DOHH2 (cell line): ENCODE measurements at regions not wholly inside any gene's neighbourhood (a gene's known extent, or its start where the extent isn't known, plus 50 kb on each side); places are given as distances from the start of the nearest gene placed in this dataset.

Experiments used
- H3F3A ChIP-seq: fragments of 200-600 bp; sonication (generic), shearing (Covaris generic); 2 replicates; pipeline ENCODE4 v1.6.0; 2016; ENCODE audit warnings: antibody characterized with exemption, mild to moderate bottlenecking; ENCODE audit not compliant: control insufficient read depth, insufficient read depth
- H3K27ac ChIP-seq: fragments of 200-600 bp; sonication (generic); 2 replicates; pipeline ENCODE4 v1.5.1; 2014; ENCODE audit warnings: low read depth, mild to moderate bottlenecking, low read length, moderate library complexity
- H3K27me3 ChIP-seq: fragments of 200-600 bp; sonication (generic); 2 replicates; pipeline ENCODE4 v1.6.1; 2014; ENCODE audit warnings: mild to moderate bottlenecking, low read length, mixed read lengths; ENCODE audit not compliant: control insufficient read depth
- H3K36me3 ChIP-seq: fragments of 200-600 bp; sonication (generic); 2 replicates; pipeline ENCODE4 v1.6.1; 2014; ENCODE audit warnings: mild to moderate bottlenecking, low read length, moderate library complexity, mixed read lengths; ENCODE audit not compliant: control insufficient read depth
- H3K4me1 ChIP-seq: fragments of 200-600 bp; sonication (generic); 2 replicates; pipeline ENCODE4 v1.6.1; 2014; ENCODE audit warnings: mild to moderate bottlenecking, low read length, mixed read lengths; ENCODE audit not compliant: control insufficient read depth
- H3K4me2 ChIP-seq: fragments of 200-600 bp; sonication (generic); 2 replicates; pipeline ENCODE4 v1.6.0; 2014; ENCODE audit warnings: mild to moderate bottlenecking, low read length, moderate library complexity
- H3K4me3 ChIP-seq: fragments of 200-600 bp; sonication (generic); 2 replicates; pipeline ENCODE4 v1.5.1; 2014; ENCODE audit warnings: mild to moderate bottlenecking, low read length, mixed read lengths
- H3K79me2 ChIP-seq: fragments of 200-600 bp; sonication (generic); 2 replicates; pipeline ENCODE4 v1.6.1; 2014; ENCODE audit warnings: mild to moderate bottlenecking, low read length, mixed read lengths; ENCODE audit not compliant: control insufficient read depth
- H3K9me2 ChIP-seq: fragments of 200-600 bp; sonication (generic); replicated peaks from 2 replicates; pipeline ENCODE4 v1.6.1; 2014; ENCODE audit warnings: mild to moderate bottlenecking, low read length, mixed read lengths; ENCODE audit not compliant: control insufficient read depth
- H3K9me3 ChIP-seq: fragments of 200-600 bp; sonication (generic); 2 replicates; pipeline ENCODE4 v1.6.1; 2014; ENCODE audit warnings: antibody characterized with exemption, low read length, mixed read lengths; ENCODE audit not compliant: control insufficient read depth, insufficient read depth
- H4K20me1 ChIP-seq: fragments of 200-600 bp; sonication (generic); 2 replicates; pipeline ENCODE4 v1.6.0; 2014; ENCODE audit warnings: low read depth, mild to moderate bottlenecking, antibody characterized with exemption, low read length, moderate library complexity; ENCODE audit not compliant: control insufficient read depth, insufficient read depth
- EZH2phosphoT487 ChIP-seq: fragments of 200-600 bp; sonication (generic); IDR thresholded peaks from 2 replicates; pipeline ENCODE4 v1.6.1; 2017; ENCODE audit warnings: borderline replicate concordance, mild to moderate bottlenecking, antibody characterized with exemption, low read length, moderate library complexity, mixed read lengths
- TF ChIP-seq, protein P1 (sequence below): fragments of 200-600 bp; sonication (generic); IDR thresholded peaks from one replicate; pipeline ENCODE4 v1.5.1; 2014; ENCODE audit warnings: antibody characterized with exemption, mild to moderate bottlenecking, low read depth, low read length; ENCODE audit not compliant: poor library complexity, severe bottlenecking

DNA sequence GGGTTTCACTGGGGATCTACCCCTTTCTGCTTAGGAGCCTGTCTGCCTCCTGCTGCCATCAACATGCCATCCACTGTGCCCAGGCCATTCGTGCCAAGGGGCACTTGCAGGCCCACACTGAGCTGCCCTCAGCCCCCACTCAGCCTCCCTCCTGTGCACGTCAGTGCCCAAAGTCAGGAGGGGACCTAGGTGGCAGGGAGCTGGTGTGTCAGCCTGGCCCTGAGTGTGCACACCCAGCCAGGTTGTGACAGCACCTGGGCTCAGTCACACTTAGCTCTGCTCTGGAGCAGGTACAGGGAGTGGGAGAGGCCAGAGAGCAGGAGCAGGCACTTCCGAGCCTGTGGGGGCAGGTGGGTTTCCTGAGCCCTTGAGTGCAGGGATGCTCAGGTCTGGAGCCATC, 63.6 kb upstream of the SYNCRIP start:
- no peak for TF ChIP-seq EZH2phosphoT487
- TF ChIP-seq, protein P1, sequence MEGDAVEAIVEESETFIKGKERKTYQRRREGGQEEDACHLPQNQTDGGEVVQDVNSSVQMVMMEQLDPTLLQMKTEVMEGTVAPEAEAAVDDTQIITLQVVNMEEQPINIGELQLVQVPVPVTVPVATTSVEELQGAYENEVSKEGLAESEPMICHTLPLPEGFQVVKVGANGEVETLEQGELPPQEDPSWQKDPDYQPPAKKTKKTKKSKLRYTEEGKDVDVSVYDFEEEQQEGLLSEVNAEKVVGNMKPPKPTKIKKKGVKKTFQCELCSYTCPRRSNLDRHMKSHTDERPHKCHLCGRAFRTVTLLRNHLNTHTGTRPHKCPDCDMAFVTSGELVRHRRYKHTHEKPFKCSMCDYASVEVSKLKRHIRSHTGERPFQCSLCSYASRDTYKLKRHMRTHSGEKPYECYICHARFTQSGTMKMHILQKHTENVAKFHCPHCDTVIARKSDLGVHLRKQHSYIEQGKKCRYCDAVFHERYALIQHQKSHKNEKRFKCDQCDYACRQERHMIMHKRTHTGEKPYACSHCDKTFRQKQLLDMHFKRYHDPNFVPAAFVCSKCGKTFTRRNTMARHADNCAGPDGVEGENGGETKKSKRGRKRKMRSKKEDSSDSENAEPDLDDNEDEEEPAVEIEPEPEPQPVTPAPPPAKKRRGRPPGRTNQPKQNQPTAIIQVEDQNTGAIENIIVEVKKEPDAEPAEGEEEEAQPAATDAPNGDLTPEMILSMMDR = no peak
- no peaks in the 10 kb centered on the region for H3K9me3 ChIP-seq
- no peaks in the 10 kb centered on the region for H3K27me3 ChIP-seq
- no peak overlapping the region for H3K4me3 ChIP-seq
- no peaks in the 10 kb centered on the region for H3K79me2 ChIP-seq
- no peaks in the 10 kb centered on the region for H3K9me2 ChIP-seq
- H3K36me3 ChIP-seq = no peaks in the 10 kb centered on the region
- no peaks in the 10 kb centered on the region for H3F3A ChIP-seq
- no peaks in the 10 kb centered on the region for H3K4me1 ChIP-seq
- H4K20me1 ChIP-seq = no peaks in the 10 kb centered on the region
- H3K4me2 ChIP-seq = no peak overlapping the region
- H3K27ac ChIP-seq = no peak overlapping the region

DNA sequence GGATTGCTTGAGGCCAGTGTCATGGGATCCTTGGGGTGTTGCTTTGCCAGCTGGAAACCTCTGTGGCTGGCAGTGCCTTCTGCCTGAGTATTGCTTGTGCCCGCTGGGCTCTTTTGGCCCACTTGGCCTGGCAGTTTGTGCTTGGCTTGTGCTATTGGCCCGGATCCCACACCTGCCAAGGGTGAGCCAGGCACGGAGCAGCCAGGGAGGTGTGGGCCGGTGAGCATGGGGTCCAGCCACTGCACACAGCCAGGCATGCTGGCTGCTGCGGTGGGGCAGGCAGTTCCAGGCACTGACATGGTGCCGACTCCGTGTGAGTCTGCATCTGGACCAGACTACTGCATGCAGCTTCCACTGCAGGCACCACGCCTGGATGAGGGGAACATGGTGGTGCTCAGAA, 62.5 kb upstream of the SYNCRIP start:
- no peaks in the 10 kb centered on the region for H3K4me1 ChIP-seq
- H3K27me3 ChIP-seq = no peaks in the 10 kb centered on the region
- no peak for TF ChIP-seq EZH2phosphoT487
- TF ChIP-seq, protein P1 = no peak
- no peak overlapping the region for H3K4me2 ChIP-seq
- H3K79me2 ChIP-seq = no peaks in the 10 kb centered on the region
- H3F3A ChIP-seq = no peaks in the 10 kb centered on the region
- H3K9me3 ChIP-seq = no peaks in the 10 kb centered on the region
- no peaks in the 10 kb centered on the region for H3K9me2 ChIP-seq
- H3K4me3 ChIP-seq = no peak overlapping the region
- no peak overlapping the region for H3K27ac ChIP-seq
- H3K36me3 ChIP-seq = no peaks in the 10 kb centered on the region
- no peaks in the 10 kb centered on the region for H4K20me1 ChIP-seq

DNA sequence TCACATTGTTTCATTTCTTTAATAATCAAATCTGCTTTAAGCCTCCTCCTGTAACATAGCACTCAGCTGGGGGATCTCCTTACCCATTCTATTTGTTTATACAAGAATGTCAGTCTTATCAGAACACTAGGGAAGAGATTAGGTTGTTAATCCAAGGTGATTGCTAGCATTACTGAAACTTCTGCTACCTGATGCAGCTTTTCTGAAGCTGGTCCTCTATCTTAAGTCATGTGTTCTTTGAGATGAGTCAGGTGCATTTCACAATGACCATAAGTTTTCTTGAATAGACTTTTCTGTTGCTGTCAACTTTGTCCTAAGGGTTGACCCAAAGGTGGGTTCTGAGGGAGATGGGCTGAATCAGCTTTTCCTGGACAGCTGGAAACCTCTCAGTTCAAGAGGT, 60.7 kb upstream of the SYNCRIP start:
- H3F3A ChIP-seq = no peaks in the 10 kb centered on the region
- no peaks in the 10 kb centered on the region for H3K4me1 ChIP-seq
- no peaks in the 10 kb centered on the region for H3K79me2 ChIP-seq
- no peak overlapping the region for H3K4me2 ChIP-seq
- no peak overlapping the region for H3K4me3 ChIP-seq
- H3K27me3 ChIP-seq = no peaks in the 10 kb centered on the region
- no peaks in the 10 kb centered on the region for H3K9me3 ChIP-seq
- H3K9me2 ChIP-seq = no peaks in the 10 kb centered on the region
- no peaks in the 10 kb centered on the region for H4K20me1 ChIP-seq
- no peak overlapping the region for H3K27ac ChIP-seq
- TF ChIP-seq, protein P1 = no peak
- no peak for TF ChIP-seq EZH2phosphoT487
- no peaks in the 10 kb centered on the region for H3K36me3 ChIP-seq
